Esophagus muscularis mucosa (tissue), 4 donors: ENCODE measurements at regions not wholly inside any gene's neighbourhood (a gene's known extent, or its start where the extent isn't known, plus 50 kb on each side); places are given as distances from the start of the nearest gene placed in this dataset.
A peak's percentile ranks its signal among the peaks of the same experiment; 100 is the strongest.
"Not testable (repeated sequence)": the region's sequence is repeated elsewhere in the genome, so short reads cannot be mapped to it uniquely, and the experiment has no call there.

Source experiments
- DNase-seq: peaks from one replicate; pipeline ENCODE4 v3.0.0-alpha.2; 2017; ENCODE audit errors: extremely low spot score
- H3K27ac ChIP-seq, 4 donors: fragments of 200-600 bp; sonication (generic); replicated peaks in 1 of 4; 1 replicate in 3 of 4; 2 replicates in 1 of 4; pipeline ENCODE4 v1.5.1; 2016 to 2019; ENCODE audit warnings: mild to moderate bottlenecking in 1 of 4
- H3K27me3 ChIP-seq, 4 donors: fragments of 200-600 bp; sonication (generic); one replicate each; pipeline versions ENCODE4 v1.5.1 to v1.6.0; 2016 to 2019
- H3K36me3 ChIP-seq, 4 donors: fragments of 200-600 bp; sonication (generic); one replicate each; pipeline ENCODE4 v1.5.1; 2016 to 2019
- H3K4me1 ChIP-seq, 4 donors: fragments of 200-600 bp; sonication (generic); one replicate each; pipeline ENCODE4 v1.5.1; 2016 to 2019
- H3K4me3 ChIP-seq, 4 donors: fragments of 200-600 bp; sonication (generic); 1 replicate in 2 of 4; 2 replicates in 2 of 4; pipeline ENCODE4 v1.5.1; 2016 to 2019; ENCODE audit warnings: mild to moderate bottlenecking in 4 of 4, moderate library complexity in 1 of 4
- H3K9me3 ChIP-seq, 4 donors: fragments of 200-600 bp; sonication (generic); 1 replicate in 3 of 4; 2 replicates in 1 of 4; pipeline ENCODE4 v1.5.1; 2016 to 2019
- EP300 ChIP-seq: sonication (generic); formaldehyde crosslinking; IDR thresholded peaks from one replicate; pipeline ENCODE4 v1.6.1; 2017; ENCODE audit warnings: antibody characterized with exemption
- POLR2A ChIP-seq: fragments of 450-650 bp; IDR thresholded peaks from one replicate; pipeline ENCODE4 v1.6.1; 2017; ENCODE audit warnings: antibody characterized with exemption, moderate library complexity, mild to moderate bottlenecking, low read depth
- POLR2AphosphoS5 ChIP-seq, 2 donors: sonication (generic); formaldehyde crosslinking; IDR thresholded peaks; one replicate each; pipeline ENCODE4 v1.6.1; 2017; ENCODE audit warnings: antibody characterized with exemption in 2 of 2
- WGBS: methylation state at CpG from one replicate; pipeline ENCODE4 v1.1.5; 2018; 5-methylcytosine and 5-hydroxymethylcytosine counted together
- intact Hi-C: fragments of 100-400 bp; cut with DNase I; formaldehyde crosslinking; loops from one replicate; pipeline ENCODE4 v1.15.1; 2023
- TF ChIP-seq, protein P1 (sequence below), 3 experiments: fragments of 200-600 bp in 2 of 3; fragments of 450-650 bp in 1 of 3; sonication (generic) in 2 of 3; IDR thresholded peaks; one replicate each; pipeline ENCODE4 v1.5.1; 2017 to 2019; ENCODE audit warnings: antibody characterized with exemption in 3 of 3, mild to moderate bottlenecking in 2 of 3, moderate library complexity in 1 of 3

DNA sequence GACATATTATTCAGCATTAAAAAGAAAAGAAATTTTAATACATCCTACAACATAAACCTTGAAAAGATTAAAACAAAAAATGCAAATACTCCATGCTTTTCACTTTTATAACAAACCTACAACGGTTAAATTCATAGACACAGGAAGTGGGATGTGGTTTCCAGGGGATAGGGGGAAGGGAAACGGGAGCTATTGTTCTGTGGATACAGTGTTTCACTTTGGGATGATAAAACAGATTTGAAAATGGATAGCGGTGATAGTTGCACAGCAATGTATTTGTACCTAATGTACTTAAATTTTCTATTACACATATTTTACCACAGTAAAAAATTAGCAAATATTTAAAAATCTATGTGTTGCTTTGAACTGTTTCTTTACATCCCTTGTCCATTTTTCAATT lies 368.0 kb downstream of the CDY2B start:
- DNase-seq, H3K27ac ChIP-seq, intact Hi-C loops, H3K4me1 ChIP-seq, H3K36me3 ChIP-seq, H3K4me3 ChIP-seq, H3K9me3 ChIP-seq, H3K27me3 ChIP-seq: not testable (repeated sequence)
- WGBS = no CpG with 5 or more reads among the region's 3 CpGs

GRCh38 chrY:17511476-17511875 lies 368.5 kb downstream of the CDY2B start:
- H3K36me3 ChIP-seq, H3K27me3 ChIP-seq, intact Hi-C loops, DNase-seq, H3K4me1 ChIP-seq, H3K27ac ChIP-seq, H3K9me3 ChIP-seq, H3K4me3 ChIP-seq: not testable (repeated sequence)
- no CpG with 5 or more reads among the region's 1 CpG for WGBS

GRCh38 chrY:17505834-17506233 lies 374.2 kb downstream of the CDY2B start:
- H3K27me3 ChIP-seq, intact Hi-C loops, H3K4me3 ChIP-seq, H3K27ac ChIP-seq, H3K9me3 ChIP-seq, H3K4me1 ChIP-seq, DNase-seq, H3K36me3 ChIP-seq: not testable (repeated sequence)
- no CpG with 5 or more reads among the region's 2 CpGs for WGBS

DNA sequence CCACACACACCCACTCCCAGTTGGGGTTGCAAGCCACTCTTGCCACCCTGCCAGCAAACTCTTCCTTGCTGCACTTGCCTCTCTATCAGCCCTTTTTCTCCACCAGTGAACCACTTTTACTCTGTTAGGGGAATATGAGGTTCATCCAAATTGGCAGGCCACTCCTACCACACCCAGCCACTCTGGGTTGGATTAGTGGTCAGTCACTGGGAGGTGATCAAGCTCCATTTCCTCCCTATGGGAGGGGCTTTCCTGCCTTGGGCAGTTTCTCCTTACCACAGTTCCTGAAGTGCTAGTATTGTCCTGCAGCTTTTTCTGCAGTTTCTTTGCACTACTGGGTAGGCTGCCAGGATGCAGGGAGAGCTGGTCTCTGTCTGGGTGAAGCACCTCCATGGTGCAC lies 395.3 kb downstream of the CDY2B start:
- intact Hi-C loops, H3K4me1 ChIP-seq, H3K4me3 ChIP-seq, H3K36me3 ChIP-seq, H3K9me3 ChIP-seq, H3K27ac ChIP-seq, H3K27me3 ChIP-seq, DNase-seq: not testable (repeated sequence)

GRCh38 chrY:17484157-17484556 lies 395.9 kb downstream of the CDY2B start:
- DNase-seq, H3K4me3 ChIP-seq, H3K4me1 ChIP-seq, H3K27ac ChIP-seq, H3K9me3 ChIP-seq, H3K36me3 ChIP-seq, intact Hi-C loops, H3K27me3 ChIP-seq: not testable (repeated sequence)
- no CpG with 5 or more reads among the region's 2 CpGs for WGBS

- H3K27me3 ChIP-seq, intact Hi-C loops, H3K4me3 ChIP-seq, H3K9me3 ChIP-seq, H3K27ac ChIP-seq, H3K4me1 ChIP-seq, DNase-seq, H3K36me3 ChIP-seq: not testable (repeated sequence)
- whole genome bisulfite sequencing = no CpG with 5 or more reads among the region's 15 CpGs
Measured at GRCh38 chrY:17481389-17482022, 398.5 kb downstream of the CDY2B start.

DNA sequence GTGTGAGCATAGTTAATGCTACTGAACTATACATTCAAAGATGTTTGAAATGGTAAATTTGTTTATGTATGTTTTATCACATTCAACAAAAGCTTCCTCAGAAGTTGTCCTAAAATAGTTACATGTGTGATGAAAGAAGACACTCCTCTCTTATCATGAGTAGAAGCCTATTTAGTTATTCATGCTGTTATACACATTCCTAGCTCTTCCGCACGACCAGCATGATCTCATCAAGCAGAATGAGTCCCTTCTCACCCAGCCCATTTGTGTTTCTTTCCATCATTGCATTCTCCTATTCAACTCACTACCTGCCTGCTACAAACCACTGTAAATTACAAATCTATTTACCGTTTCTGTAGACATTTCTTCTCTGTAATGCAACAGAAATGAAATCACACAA lies 408.0 kb downstream of the CDY2B start:
- intact Hi-C loops, H3K9me3 ChIP-seq, H3K4me1 ChIP-seq, H3K27ac ChIP-seq, H3K36me3 ChIP-seq, H3K27me3 ChIP-seq, DNase-seq, H3K4me3 ChIP-seq: not testable (repeated sequence)
- WGBS = no CpG with 5 or more reads among the region's 3 CpGs

- H3K4me1 ChIP-seq, intact Hi-C loops, H3K27ac ChIP-seq, H3K36me3 ChIP-seq, H3K4me3 ChIP-seq, DNase-seq, H3K27me3 ChIP-seq, H3K9me3 ChIP-seq: not testable (repeated sequence)
- WGBS = no CpG with 5 or more reads among the region's 11 CpGs
Measured at GRCh38 chrY:17459753-17460152, 420.3 kb downstream of the CDY2B start.

- no peaks in the 10 kb centered on the region for H3K36me3 ChIP-seq
- H3K4me1 ChIP-seq = no peaks in the 10 kb centered on the region
- WGBS = no CpG with 5 or more reads among the region's 5 CpGs
- no peak overlapping the region for H3K27ac ChIP-seq
- TF ChIP-seq POLR2A (no peak), EP300 (no peak), POLR2AphosphoS5 (IDR thresholded peaks at IDR 0.05) (no peak)
- TF ChIP-seq, protein P1, sequence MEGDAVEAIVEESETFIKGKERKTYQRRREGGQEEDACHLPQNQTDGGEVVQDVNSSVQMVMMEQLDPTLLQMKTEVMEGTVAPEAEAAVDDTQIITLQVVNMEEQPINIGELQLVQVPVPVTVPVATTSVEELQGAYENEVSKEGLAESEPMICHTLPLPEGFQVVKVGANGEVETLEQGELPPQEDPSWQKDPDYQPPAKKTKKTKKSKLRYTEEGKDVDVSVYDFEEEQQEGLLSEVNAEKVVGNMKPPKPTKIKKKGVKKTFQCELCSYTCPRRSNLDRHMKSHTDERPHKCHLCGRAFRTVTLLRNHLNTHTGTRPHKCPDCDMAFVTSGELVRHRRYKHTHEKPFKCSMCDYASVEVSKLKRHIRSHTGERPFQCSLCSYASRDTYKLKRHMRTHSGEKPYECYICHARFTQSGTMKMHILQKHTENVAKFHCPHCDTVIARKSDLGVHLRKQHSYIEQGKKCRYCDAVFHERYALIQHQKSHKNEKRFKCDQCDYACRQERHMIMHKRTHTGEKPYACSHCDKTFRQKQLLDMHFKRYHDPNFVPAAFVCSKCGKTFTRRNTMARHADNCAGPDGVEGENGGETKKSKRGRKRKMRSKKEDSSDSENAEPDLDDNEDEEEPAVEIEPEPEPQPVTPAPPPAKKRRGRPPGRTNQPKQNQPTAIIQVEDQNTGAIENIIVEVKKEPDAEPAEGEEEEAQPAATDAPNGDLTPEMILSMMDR (IDR thresholded peaks at IDR 0.05) = peak in 1 of 3 experiments; percentile 38
- no peaks in the 10 kb centered on the region for H3K9me3 ChIP-seq
- H3K27me3 ChIP-seq = no peaks in the 10 kb centered on the region
- no peak for DNase-seq
- H3K4me3 ChIP-seq = no peak overlapping the region
- intact Hi-C loops = no loop called here
Measured at GRCh38 chrY:17430570-17431166, 449.4 kb downstream of the CDY2B start.
